Endothelial cell of umbilical vein (primary cell): ENCODE measurements at regions not wholly inside any gene's neighbourhood (a gene's known extent, or its start where the extent isn't known, plus 50 kb on each side); places are given as distances from the start of the nearest gene placed in this dataset.

ENCODE experiments used
- BruUV-seq: library from RNA; stranded (reverse); fragments of 400-500 nt; replicated peaks from 2 replicates; lab custom pipeline; 2021; lab: Mats Ljungman, UMichigan
- CTCF ChIA-PET: fragments of 300-600, 350-600 bp; sonication (Branson Sonifier 250); formaldehyde crosslinking; loops from one replicate; lab custom pipeline; 2021; ENCODE audit warnings: antibody characterized with exemption, inconsistent platforms; lab: Charles Lee
- POLR2A ChIA-PET: fragments of 300-600, 350-600 bp; sonication (Branson Sonifier 250); formaldehyde crosslinking; loops from one replicate; lab custom pipeline; 2021; ENCODE audit warnings: antibody characterized with exemption, inconsistent platforms; lab: Charles Lee
- DNase-seq: peaks from one replicate; pipeline ENCODE4 v3.0.0-alpha.2; 2011; ENCODE audit warnings: low read depth, low spot score
- FAIRE-seq: peaks from 2 replicates; lab custom pipeline; 2011; peaks lifted over from hg19 to GRCh38; lab: Jason Lieb, UNC
- H2AFZ ChIP-seq: 2 replicates; pipeline ENCODE4 v1.6.0; 2012; ENCODE audit warnings: low read depth, low read length, control low read depth, inconsistent platforms
- H3K27ac ChIP-seq: 2 replicates; pipeline ENCODE4 v1.5.1; 2011; ENCODE audit warnings: low read depth, mild to moderate bottlenecking, control low read depth, low read length, moderate library complexity; ENCODE audit not compliant: insufficient read depth
- H3K27me3 ChIP-seq, 2 experiments: 2 replicates each; pipeline versions ENCODE4 v1.6.0 to v1.6.1; 2011; ENCODE audit warnings: low read length in 2 of 2, mixed read lengths in 1 of 2; ENCODE audit not compliant: control insufficient read depth in 2 of 2, insufficient read depth in 2 of 2
- H3K36me3 ChIP-seq, 2 experiments: 2 replicates in 1 of 2; 3 replicates in 1 of 2; pipeline ENCODE4 v1.5.1; 2011; ENCODE audit warnings: low read length in 2 of 2, mild to moderate bottlenecking in 1 of 2, moderate library complexity in 1 of 2; ENCODE audit not compliant: control insufficient read depth in 2 of 2, insufficient read depth in 2 of 2; ENCODE audit errors: extremely low read depth in 1 of 2
- H3K4me1 ChIP-seq: 3 replicates; pipeline ENCODE4 v1.5.1; 2011; ENCODE audit warnings: mild to moderate bottlenecking, low read length; ENCODE audit not compliant: control insufficient read depth, insufficient read depth; ENCODE audit errors: extremely low read depth
- H3K4me2 ChIP-seq: 2 replicates; pipeline ENCODE4 v1.6.1; 2011; ENCODE audit warnings: low read length, control low read depth, mixed read lengths; ENCODE audit not compliant: insufficient read depth
- H3K4me3 ChIP-seq, 3 experiments: fragments of 200-600 bp in 1 of 3; sonication (generic), shearing (Covaris generic) in 1 of 3; replicated peaks in 1 of 3; 2 replicates each; pipeline ENCODE4 v1.5.1; 2011 to 2016; ENCODE audit warnings: control low read depth in 3 of 3, low read length in 3 of 3, mild to moderate bottlenecking in 2 of 3, inconsistent platforms in 1 of 3, low read depth in 1 of 3, moderate library complexity in 1 of 3; ENCODE audit not compliant: insufficient read depth in 1 of 3
- H3K79me2 ChIP-seq: 2 replicates; pipeline ENCODE4 v1.6.0; 2012; ENCODE audit warnings: low read length, inconsistent platforms; ENCODE audit not compliant: control insufficient read depth, insufficient read depth
- H3K9ac ChIP-seq: replicated peaks from 2 replicates; pipeline ENCODE3; 2011; ENCODE audit warnings: low read length, control low read depth; ENCODE audit not compliant: insufficient read depth; ENCODE audit errors: extremely low read depth
- H3K9me1 ChIP-seq: replicated peaks from 3 replicates; pipeline ENCODE4 v1.6.0; 2011; ENCODE audit warnings: mild to moderate bottlenecking, low read length; ENCODE audit not compliant: control insufficient read depth, insufficient read depth; ENCODE audit errors: extremely low read depth
- H3K9me3 ChIP-seq: replicated peaks from 2 replicates; pipeline ENCODE4 v1.5.1; 2012; ENCODE audit warnings: low read length, inconsistent platforms; ENCODE audit not compliant: control insufficient read depth, insufficient read depth
- H4K20me1 ChIP-seq: replicated peaks from 2 replicates; pipeline ENCODE3; 2011; ENCODE audit warnings: mild to moderate bottlenecking, low read length; ENCODE audit not compliant: control insufficient read depth, insufficient read depth; ENCODE audit errors: extremely low read depth
- CTCF ChIP-seq, 2 donors: IDR thresholded peaks; 1 replicate in 1 of 2; 2 replicates in 1 of 2; pipeline ENCODE4 v1.5.1; 2011; ENCODE audit warnings: low read length in 2 of 2, mild to moderate bottlenecking in 2 of 2, moderate library complexity in 2 of 2, control low read depth in 1 of 2, inconsistent platforms in 1 of 2, low read depth in 1 of 2; ENCODE audit not compliant: insufficient read depth in 1 of 2; ENCODE audit errors: extremely low read depth in 1 of 2
- EZH2 ChIP-seq: IDR thresholded peaks from 2 replicates; pipeline ENCODE4 v1.6.1; 2012; ENCODE audit warnings: borderline replicate concordance, low read depth, mild to moderate bottlenecking, moderate library complexity, low read length, inconsistent platforms; ENCODE audit not compliant: severe bottlenecking
- FOS ChIP-seq: IDR thresholded peaks from 2 replicates; pipeline ENCODE4 v1.6.1; 2011; ENCODE audit warnings: mild to moderate bottlenecking, low read length, moderate library complexity, borderline replicate concordance; ENCODE audit not compliant: insufficient read depth
- GATA2 ChIP-seq: IDR thresholded peaks from 2 replicates; pipeline ENCODE4 v1.7.0; 2011; ENCODE audit warnings: low read depth, mild to moderate bottlenecking, moderate library complexity, mixed read lengths, low read length; ENCODE audit not compliant: insufficient read length, insufficient read depth
- JUN ChIP-seq: IDR thresholded peaks from 2 replicates; pipeline ENCODE4 v1.6.1; 2011; ENCODE audit warnings: borderline replicate concordance, low read depth; ENCODE audit not compliant: insufficient read length, insufficient read depth
- MAX ChIP-seq: IDR thresholded peaks from 2 replicates; pipeline ENCODE4 v1.6.1; 2011; ENCODE audit not compliant: insufficient read depth, insufficient read length
- MYC ChIP-seq: IDR thresholded peaks from one replicate; pipeline ENCODE4 v1.6.1; 2011; ENCODE audit warnings: mild to moderate bottlenecking, low read depth, low read length
- POLR2A ChIP-seq: IDR thresholded peaks from 2 replicates; pipeline ENCODE4 v1.6.1; 2012; ENCODE audit warnings: low read depth, mild to moderate bottlenecking, control low read depth, low read length
- POLR2AphosphoS5 ChIP-seq: IDR thresholded peaks from 2 replicates; pipeline ENCODE4 v1.6.1; 2012; ENCODE audit warnings: low read depth, mild to moderate bottlenecking, control low read depth, low read length, moderate library complexity; ENCODE audit not compliant: insufficient read depth
- dilution Hi-C: fragments of 300-500 bp; cut with MboI; formaldehyde crosslinking; loops from one replicate; pipeline ENCODE4 v1.15.0; 2019; ENCODE audit warnings: low sequenced_read_pairs; ENCODE audit not compliant: extremely low pct_ligation_motif_present
- intact Hi-C: fragments of 100-400 bp; cut with micrococcal nuclease; formaldehyde crosslinking; loops from one replicate; pipeline ENCODE4 v1.10.0; 2022

GRCh38 chr9:90070931-90071660 is 466.3 kb downstream of the GADD45G start:
- Histone ChIP-seq H3K79me2 (no peaks in the 10 kb centered on the region), H3K36me3 (no peaks in the 10 kb centered on the region), H3K4me3 (no peak overlapping the region), H3K9ac (no peak overlapping the region), H3K9me3 (no peaks in the 10 kb centered on the region), H3K4me2 (no peak overlapping the region), H3K27me3 (no peaks in the 10 kb centered on the region), H3K27ac (no peak overlapping the region), H3K9me1 (no peaks in the 10 kb centered on the region), H2AFZ (no peak overlapping the region), H4K20me1 (no peaks in the 10 kb centered on the region), H3K4me1 (no peaks in the 10 kb centered on the region)
- dilution Hi-C loops (no loop called here), intact Hi-C loops (no loop called here)
- ChIA-PET CTCF (no interaction called here), POLR2A (no interaction called here)
- DNase-seq (no peak), FAIRE-seq (no peak)
- no peak for TF ChIP-seq GATA2
- no peak for TF ChIP-seq JUN
- TF ChIP-seq MAX: no peak
- BruUV-seq: no TSS peak

GRCh38 chr9:90073186-90073945 is 468.6 kb downstream of the GADD45G start:
- no TSS peak for BruUV-seq
- dilution Hi-C loops: no loop called here
- H3K4me2 ChIP-seq: no peak overlapping the region
- DNase-seq: no peak
- TF ChIP-seq EZH2 (no peak), GATA2 (no peak), POLR2A (no peak), FOS (no peak), CTCF (IDR thresholded peaks at IDR 0.05; ENCODE audit: extremely low read depth in 1 of 2, insufficient read depth in 1 of 2, low read depth in 1 of 2, low read length in 2 of 2) (no peak), POLR2AphosphoS5 (no peak), MAX (no peak), MYC (no peak), JUN (no peak)
- H3K4me3 ChIP-seq: no peak overlapping the region
- H3K36me3 ChIP-seq: no peaks in the 10 kb centered on the region
- CTCF ChIA-PET: no interaction called here
- no peaks in the 10 kb centered on the region for H3K9me3 ChIP-seq
- H3K27me3 ChIP-seq: no peaks in the 10 kb centered on the region
- no peak for FAIRE-seq
- no peaks in the 10 kb centered on the region for H3K4me1 ChIP-seq
- POLR2A ChIA-PET: no interaction called here
- H3K27ac ChIP-seq: no peak overlapping the region
- H3K9ac ChIP-seq: no peak overlapping the region
- H4K20me1 ChIP-seq: no peaks in the 10 kb centered on the region
- intact Hi-C loops: no loop called here
- no peak overlapping the region for H2AFZ ChIP-seq
- H3K79me2 ChIP-seq: no peaks in the 10 kb centered on the region
- no peaks in the 10 kb centered on the region for H3K9me1 ChIP-seq
